HG02943 (cell line): ENCODE measurements at regions not wholly inside any gene's neighbourhood (a gene's known extent, or its start where the extent isn't known, plus 50 kb on each side); places are given as distances from the start of the nearest gene placed in this dataset.

Experiments used
- ATAC-seq: cut with Tn5 transposase; IDR thresholded peaks from one replicate; pipeline ENCODE4 v1.9.1; 2021; ENCODE audit warnings: mild to moderate bottlenecking, low read depth, moderate library complexity; ENCODE audit not compliant: unreplicated experiment

DNA sequence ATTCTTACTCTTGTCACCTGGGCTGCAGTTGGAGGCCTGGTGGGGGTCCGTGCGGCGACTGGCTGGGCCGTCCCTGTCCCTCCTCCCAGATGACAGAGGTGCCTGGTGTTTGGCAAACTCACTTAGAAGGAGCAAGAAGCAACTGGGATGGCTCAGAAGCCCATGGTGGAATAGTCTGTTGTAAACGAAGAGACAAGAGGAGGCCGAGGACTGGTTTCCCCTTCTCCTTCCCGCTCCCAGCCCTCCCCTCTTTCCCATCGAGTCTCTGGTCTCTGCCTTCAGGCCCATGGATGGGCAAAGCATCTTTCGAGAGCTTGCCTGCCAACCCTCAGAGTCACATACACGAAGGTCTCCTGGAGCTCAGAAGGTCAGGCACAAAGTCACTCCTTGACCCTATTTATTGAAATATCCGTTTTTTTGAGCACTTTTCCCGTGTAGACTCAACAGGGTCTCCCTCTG, 364.4 kb downstream of the SEC14L1 start:
- ATAC-seq, result no peak

- ATAC-seq, result no peak
Observed at GRCh38 chr17:77506371-77506991, 365.7 kb downstream of the SEC14L1 start.

DNA sequence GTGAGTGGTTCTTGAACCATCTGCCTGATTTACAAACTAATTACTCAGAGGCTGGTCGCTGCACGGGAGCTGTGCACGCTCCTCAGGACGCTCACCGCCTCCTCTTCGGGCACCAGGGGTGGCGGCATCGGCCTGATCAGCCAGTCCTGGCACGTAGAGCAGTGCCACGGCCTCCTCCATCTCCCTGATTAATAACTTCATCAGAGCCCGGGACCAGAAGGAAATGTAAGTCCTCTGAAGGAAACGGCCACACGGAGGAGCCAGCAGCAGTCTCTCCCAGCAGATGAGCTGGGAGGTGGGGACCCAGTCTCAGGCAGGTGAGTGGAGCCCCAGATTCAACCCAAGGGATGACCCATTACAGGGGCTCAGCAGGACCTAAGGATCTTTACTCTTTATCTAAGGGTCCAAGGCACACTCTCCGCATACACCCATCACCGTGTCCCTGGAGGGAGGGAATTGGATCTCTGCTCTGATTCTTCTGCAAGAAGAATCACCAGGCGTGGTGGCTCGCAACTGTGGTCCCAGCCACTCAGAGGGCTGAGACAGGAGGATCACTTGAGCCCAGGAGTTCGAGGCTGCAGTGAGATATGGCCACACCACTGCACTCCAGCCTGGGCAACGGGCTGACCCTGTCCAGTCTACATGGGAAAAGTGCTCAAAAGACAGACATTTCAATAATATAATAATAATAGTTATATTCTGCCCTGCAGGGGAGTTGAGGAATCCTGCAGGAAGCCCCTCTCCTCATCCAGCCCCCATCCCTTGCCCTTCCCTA, 366.5 kb downstream of the SEC14L1 start:
- ATAC-seq, result no peak

DNA sequence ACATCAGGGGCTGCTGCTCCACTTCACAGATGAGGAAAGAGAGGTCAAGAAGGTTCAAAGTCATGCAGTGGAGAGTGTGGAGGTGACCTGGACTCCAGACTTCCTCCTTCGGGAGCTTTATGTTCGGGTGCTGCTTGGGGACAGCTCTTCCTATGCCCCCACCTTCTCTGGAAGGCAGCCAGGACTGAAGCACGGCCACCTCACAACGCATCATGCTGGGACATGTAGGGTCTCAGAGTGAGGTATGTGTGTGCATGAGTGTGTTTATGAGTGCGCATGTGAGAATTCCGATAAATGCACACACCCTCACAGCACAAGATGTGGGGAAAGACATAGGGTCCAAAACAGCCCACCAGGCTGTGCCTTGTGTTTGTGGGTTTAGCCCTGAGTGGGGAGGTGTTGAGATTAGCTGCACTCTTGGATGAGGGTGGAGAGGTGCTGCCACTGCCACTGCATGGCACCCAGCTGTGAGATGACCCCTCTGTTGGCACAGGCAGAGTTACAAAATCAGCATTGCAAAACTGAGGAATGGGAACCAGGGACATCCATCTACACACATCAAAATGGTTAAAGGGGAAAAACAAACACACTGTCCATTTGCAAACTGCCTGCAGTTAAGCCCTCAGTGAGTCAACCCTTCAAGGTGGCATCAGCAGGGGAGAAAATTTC, 367.4 kb downstream of the SEC14L1 start:
- no peak for ATAC-seq

DNA sequence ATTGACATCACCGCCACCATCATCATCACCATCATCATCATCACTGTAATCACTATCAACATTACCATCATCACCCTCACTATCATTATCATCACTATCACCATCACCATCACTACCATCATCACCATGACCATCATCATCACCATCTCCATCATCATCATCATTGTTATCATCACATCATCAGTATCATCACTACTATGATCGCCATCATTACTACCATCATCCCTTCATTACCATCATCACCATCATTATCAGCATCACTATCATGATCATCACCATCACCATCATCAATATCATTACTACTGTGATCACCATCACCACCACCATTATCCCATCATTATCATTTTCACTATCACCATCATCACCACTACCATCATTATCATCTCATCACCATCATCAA, 368.3 kb downstream of the SEC14L1 start:
- ATAC-seq, result no peak

DNA sequence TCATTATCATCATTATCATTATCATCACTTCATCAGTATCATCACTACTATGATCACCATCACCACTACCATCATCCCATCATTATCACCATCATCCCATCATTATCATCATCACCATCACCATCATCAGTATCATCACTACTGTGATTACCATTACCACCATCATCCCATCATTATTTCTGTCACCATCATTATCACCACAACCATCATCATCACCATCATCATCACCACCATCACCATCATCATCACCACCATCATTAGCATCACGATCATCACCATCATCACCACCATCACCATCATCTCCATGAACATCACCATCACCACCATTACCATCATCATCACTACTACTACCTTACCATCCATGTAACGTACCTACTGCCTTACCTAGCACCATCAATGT, 368.8 kb downstream of the SEC14L1 start:
- no peak for ATAC-seq

- no peak for ATAC-seq
Observed at GRCh38 chr17:77510133-77510796, 369.5 kb downstream of the SEC14L1 start.

GRCh38 chr17:77511514-77512061, 370.8 kb downstream of the SEC14L1 start:
- ATAC-seq, result no peak

GRCh38 chr17:77512062-77512946, 371.5 kb downstream of the SEC14L1 start:
- ATAC-seq, result no peak

GRCh38 chr17:77513045-77513444, 372.3 kb downstream of the SEC14L1 start:
- ATAC-seq, result no peak

- no peak for ATAC-seq
Observed at GRCh38 chr17:77515227-77515626, 374.5 kb downstream of the SEC14L1 start.

GRCh38 chr17:77516902-77517301, 376.1 kb downstream of the SEC14L1 start:
- no peak for ATAC-seq

DNA sequence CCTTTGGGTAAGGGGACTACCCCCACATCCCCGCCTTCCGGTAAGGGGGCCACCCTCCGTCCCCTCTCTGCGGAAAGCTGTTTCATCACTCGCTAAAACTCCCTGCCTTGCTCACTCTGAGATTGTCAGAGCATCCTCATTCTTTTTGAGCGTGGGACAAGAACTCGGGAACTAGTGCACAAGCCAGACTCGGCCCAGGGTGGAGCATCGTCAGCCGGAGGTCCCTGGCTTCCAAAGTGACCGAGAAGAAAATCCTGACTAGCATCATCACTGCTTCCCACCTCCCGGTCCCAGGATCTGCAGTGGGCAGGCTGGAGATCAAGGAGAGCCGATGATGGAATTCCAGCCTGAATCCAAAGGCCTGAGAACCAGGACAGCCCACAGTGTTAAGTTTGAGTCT, 380.3 kb downstream of the SEC14L1 start:
- no peak for ATAC-seq

- no peak for ATAC-seq
Observed at GRCh38 chr17:77523540-77523939, 382.8 kb downstream of the SEC14L1 start.

DNA sequence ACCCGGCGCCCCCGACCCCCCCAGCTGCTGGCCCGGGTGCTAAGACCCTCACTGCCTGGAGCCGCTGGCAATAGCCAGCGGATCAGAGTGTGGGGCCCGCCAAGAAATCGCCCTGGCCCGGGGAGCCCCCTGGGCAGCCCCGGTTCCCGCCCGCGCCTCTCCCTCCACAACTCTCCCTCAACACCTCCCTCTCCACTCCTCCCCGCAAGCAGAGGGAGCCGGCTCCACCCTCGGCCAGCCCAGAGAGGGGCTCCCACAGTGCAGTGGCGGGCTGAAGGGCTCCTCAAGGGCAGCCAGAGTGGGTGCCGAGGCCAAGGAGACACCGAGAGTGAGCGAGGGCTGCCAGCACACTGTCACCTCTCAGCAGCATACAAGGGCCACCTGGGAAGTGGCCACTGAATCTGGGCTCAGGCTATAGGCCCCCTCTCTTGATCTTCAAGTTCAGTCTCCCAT, 385.5 kb downstream of the SEC14L1 start:
- no peak for ATAC-seq

DNA sequence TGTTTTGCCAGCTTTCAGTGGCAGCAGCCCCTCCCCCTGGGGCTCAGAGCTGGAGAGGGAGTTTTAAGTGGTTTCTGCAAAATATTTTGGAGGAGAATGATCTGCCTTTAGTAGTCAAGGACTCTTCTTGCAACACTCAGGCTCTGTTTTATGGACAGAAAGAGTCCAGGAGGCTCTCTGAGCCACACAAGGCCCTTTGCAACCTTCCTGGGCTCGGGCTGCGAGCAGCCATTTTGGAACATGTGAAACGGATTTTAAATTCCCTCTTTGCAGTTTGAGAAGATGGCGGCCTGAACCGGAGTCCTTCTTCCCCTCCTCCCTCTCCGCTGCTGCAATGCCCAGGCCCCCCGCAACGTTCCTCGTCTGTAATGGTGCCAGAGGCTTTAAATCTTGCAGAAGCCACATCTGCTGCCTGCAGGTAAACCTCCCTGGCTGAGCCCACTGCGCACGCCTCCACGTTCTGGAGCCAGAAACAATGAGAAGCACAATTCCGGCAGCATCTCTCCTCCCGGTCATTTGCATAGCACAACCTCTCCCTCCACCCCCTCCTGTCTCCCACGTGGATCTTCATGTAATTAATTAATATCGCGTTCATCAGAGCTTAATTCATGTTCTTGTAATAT, 386.1 kb downstream of the SEC14L1 start:
- no peak for ATAC-seq

- no peak for ATAC-seq
Observed at GRCh38 chr17:77527409-77527808, 386.6 kb downstream of the SEC14L1 start.

DNA sequence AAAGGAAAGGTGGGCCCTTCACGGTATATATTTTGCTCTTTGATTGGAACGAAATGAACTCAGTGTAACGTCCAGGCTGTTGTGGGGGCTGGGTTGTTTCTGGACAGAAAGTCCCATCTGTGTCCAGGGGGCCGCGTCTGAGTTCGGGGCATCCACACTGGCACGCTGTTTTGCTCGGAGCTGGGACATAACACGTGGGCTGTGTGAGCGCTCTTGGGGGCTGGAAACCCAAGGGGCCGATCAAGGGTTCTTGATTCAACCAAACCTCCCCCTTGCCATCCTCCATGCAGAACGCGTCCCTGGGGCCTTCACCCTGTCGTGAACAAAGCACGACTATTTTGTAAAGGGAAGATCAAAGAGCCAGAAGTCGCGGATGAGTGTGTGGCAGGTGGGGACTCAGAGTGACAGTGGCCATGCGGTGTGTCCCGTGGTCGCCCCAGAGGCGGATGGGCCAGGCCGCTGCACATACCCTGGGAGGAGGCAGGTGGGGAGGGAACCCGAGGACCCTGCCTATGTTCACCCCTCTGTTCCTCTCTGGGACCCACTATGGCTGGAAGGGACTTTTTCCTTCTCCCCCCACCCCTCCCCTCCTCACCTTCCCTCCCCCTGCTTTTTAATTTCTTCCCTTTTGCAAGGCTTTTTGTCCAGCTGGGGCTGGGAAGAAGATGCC, 387.2 kb downstream of the SEC14L1 start:
- no peak for ATAC-seq
